H1 (cell line): ENCODE measurements at regions not wholly inside any gene's neighbourhood (a gene's known extent, or its start where the extent isn't known, plus 50 kb on each side); places are given as distances from the start of the nearest gene placed in this dataset.

Source experiments
- EZH2 ChIP-seq: fragments of 200-600 bp; sonication (generic); IDR thresholded peaks from 2 replicates; pipeline ENCODE4 v1.7.1; 2012; ENCODE audit warnings: low read depth, mild to moderate bottlenecking, moderate library complexity, low read length, inconsistent platforms; ENCODE audit not compliant: severe bottlenecking
- POLR2A ChIP-seq, 2 experiments: IDR thresholded peaks; 1 replicate in 1 of 2; 2 replicates in 1 of 2; pipeline ENCODE4 v1.6.1; 2011; ENCODE audit warnings: low read depth in 2 of 2, low read length in 2 of 2, mild to moderate bottlenecking in 2 of 2; ENCODE audit errors: control extremely low read depth in 1 of 2
- POLR2AphosphoS5 ChIP-seq: IDR thresholded peaks from 2 replicates; pipeline ENCODE4 v1.6.1; 2011; ENCODE audit warnings: low read depth, low read length
- RAD21 ChIP-seq, 2 experiments: IDR thresholded peaks in 1 of 2; conservative IDR thresholded peaks in 1 of 2; 2 replicates each; pipeline ENCODE4 v1.6.1; 2011; ENCODE audit warnings: low read depth in 2 of 2, low read length in 2 of 2, improper control_type of control experiment in 1 of 2, inconsistent platforms in 1 of 2, mild to moderate bottlenecking in 1 of 2, moderate library complexity in 1 of 2
- RBBP5 ChIP-seq: IDR thresholded peaks from 2 replicates; pipeline ENCODE4 v1.7.1; 2012; ENCODE audit warnings: low read depth, mild to moderate bottlenecking, inconsistent platforms, low read length, moderate library complexity, borderline replicate concordance
- SIRT6 ChIP-seq: IDR thresholded peaks from one replicate; pipeline ENCODE4 v1.7.1; 2012; ENCODE audit warnings: low read length, inconsistent platforms
- SIX5 ChIP-seq: IDR thresholded peaks from 2 replicates; pipeline ENCODE4 v1.6.1; 2011; ENCODE audit warnings: mild to moderate bottlenecking, low read depth, low read length
- SP4 ChIP-seq: IDR thresholded peaks from 2 replicates; pipeline ENCODE4 v1.6.1; 2012; ENCODE audit warnings: low read length, inconsistent platforms
- TF ChIP-seq, protein P1 (sequence below): IDR thresholded peaks from 2 replicates; pipeline ENCODE4 v1.6.1; 2011; ENCODE audit warnings: low read length, improper control_type of control experiment
- TF ChIP-seq, protein P2 (sequence below), 3 experiments: IDR thresholded peaks; 1 replicate in 2 of 3; 2 replicates in 1 of 3; pipeline versions ENCODE4 v1.5.1 to v1.6.1; 2011; ENCODE audit warnings: low read length in 3 of 3, mild to moderate bottlenecking in 3 of 3, inconsistent platforms in 2 of 3, low read depth in 1 of 3, moderate library complexity in 1 of 3; ENCODE audit not compliant: insufficient read depth in 1 of 3; ENCODE audit errors: control extremely low read depth in 1 of 3
- TF ChIP-seq, protein P3 (sequence below): IDR thresholded peaks from 2 replicates; pipeline ENCODE4 v1.6.1; 2012; ENCODE audit warnings: inconsistent platforms

DNA sequence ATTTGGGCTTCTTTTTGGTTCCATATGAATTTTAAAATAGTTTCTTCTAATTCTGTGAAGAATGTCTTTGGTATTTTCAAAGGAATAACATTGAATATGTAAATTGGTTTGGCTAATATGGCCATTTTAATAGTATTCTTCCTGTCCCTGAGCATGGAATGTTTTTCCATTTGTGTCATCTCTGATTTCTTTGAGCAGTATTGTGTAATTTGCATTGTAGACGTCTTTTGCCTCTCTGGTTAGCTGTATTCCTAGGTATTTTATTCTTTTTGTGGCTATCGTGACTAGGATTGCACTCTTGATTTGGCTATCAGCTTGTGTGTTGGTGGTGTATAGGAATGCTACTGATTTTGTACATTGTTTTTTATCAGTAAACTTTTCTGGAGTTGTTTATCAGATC lies 601.9 kb downstream of the SNAPC1 start:
- TF ChIP-seq POLR2AphosphoS5 (no peak), POLR2A (IDR thresholded peaks at IDR 0.05; ENCODE audit: control extremely low read depth in 1 of 2, low read depth in 2 of 2, low read length in 2 of 2) (no peak), RBBP5 (no peak), EZH2 (no peak), SIX5 (no peak), RAD21 (IDR thresholded peaks at IDR 0.05 in 1 of 2, conservative IDR thresholded peaks at IDR 0.05 in 1 of 2; ENCODE audit: low read depth in 2 of 2, low read length in 2 of 2) (no peak), SIRT6 (no peak), SP4 (no peak)
- TF ChIP-seq, protein P1, sequence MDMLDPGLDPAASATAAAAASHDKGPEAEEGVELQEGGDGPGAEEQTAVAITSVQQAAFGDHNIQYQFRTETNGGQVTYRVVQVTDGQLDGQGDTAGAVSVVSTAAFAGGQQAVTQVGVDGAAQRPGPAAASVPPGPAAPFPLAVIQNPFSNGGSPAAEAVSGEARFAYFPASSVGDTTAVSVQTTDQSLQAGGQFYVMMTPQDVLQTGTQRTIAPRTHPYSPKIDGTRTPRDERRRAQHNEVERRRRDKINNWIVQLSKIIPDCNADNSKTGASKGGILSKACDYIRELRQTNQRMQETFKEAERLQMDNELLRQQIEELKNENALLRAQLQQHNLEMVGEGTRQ = no peak
- TF ChIP-seq, protein P2, sequence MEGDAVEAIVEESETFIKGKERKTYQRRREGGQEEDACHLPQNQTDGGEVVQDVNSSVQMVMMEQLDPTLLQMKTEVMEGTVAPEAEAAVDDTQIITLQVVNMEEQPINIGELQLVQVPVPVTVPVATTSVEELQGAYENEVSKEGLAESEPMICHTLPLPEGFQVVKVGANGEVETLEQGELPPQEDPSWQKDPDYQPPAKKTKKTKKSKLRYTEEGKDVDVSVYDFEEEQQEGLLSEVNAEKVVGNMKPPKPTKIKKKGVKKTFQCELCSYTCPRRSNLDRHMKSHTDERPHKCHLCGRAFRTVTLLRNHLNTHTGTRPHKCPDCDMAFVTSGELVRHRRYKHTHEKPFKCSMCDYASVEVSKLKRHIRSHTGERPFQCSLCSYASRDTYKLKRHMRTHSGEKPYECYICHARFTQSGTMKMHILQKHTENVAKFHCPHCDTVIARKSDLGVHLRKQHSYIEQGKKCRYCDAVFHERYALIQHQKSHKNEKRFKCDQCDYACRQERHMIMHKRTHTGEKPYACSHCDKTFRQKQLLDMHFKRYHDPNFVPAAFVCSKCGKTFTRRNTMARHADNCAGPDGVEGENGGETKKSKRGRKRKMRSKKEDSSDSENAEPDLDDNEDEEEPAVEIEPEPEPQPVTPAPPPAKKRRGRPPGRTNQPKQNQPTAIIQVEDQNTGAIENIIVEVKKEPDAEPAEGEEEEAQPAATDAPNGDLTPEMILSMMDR (IDR thresholded peaks at IDR 0.05; ENCODE audit: control extremely low read depth in 1 of 3, insufficient read depth in 1 of 3, low read depth in 1 of 3, low read length in 3 of 3) = no peak
- TF ChIP-seq, protein P3, sequence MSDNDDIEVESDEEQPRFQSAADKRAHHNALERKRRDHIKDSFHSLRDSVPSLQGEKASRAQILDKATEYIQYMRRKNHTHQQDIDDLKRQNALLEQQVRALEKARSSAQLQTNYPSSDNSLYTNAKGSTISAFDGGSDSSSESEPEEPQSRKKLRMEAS = no peak
